ENCODE measurements at regions not wholly inside any gene's neighbourhood (a gene's known extent, or its start where the extent isn't known, plus 50 kb on each side); places are given as distances from the start of the nearest gene placed in this dataset.

DNA sequence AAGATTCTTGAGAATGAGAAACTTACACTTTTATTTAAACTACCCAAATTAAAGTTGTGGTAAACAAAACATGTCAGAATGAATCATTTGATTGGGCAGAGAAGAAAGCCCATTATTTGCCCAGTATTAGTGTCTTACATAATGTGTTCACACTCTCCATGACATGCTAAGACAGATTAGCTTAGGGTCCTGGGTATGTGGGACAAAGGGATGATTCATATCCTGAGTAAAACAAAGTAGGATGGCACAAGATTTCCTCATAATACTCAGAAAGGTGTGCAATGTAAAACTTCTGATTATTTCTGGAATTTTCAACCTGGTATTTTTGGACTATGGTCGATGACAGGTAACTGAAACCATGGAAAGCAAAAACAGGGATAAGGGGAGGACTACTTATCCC, 183.9 kb upstream of the POU5F2 start:
- TF ChIP-seq, protein P1, sequence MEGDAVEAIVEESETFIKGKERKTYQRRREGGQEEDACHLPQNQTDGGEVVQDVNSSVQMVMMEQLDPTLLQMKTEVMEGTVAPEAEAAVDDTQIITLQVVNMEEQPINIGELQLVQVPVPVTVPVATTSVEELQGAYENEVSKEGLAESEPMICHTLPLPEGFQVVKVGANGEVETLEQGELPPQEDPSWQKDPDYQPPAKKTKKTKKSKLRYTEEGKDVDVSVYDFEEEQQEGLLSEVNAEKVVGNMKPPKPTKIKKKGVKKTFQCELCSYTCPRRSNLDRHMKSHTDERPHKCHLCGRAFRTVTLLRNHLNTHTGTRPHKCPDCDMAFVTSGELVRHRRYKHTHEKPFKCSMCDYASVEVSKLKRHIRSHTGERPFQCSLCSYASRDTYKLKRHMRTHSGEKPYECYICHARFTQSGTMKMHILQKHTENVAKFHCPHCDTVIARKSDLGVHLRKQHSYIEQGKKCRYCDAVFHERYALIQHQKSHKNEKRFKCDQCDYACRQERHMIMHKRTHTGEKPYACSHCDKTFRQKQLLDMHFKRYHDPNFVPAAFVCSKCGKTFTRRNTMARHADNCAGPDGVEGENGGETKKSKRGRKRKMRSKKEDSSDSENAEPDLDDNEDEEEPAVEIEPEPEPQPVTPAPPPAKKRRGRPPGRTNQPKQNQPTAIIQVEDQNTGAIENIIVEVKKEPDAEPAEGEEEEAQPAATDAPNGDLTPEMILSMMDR (conservative IDR thresholded peaks at IDR 0.05; ENCODE audit: control insufficient read depth, insufficient read depth, low read depth, low read length): no peak
- H3K4me3 ChIP-seq (ENCODE audit: control insufficient read depth, low read depth, low read length): no peak overlapping the region
- peak; percentile 5 for DNase-seq (ENCODE audit: low read depth)

DNA sequence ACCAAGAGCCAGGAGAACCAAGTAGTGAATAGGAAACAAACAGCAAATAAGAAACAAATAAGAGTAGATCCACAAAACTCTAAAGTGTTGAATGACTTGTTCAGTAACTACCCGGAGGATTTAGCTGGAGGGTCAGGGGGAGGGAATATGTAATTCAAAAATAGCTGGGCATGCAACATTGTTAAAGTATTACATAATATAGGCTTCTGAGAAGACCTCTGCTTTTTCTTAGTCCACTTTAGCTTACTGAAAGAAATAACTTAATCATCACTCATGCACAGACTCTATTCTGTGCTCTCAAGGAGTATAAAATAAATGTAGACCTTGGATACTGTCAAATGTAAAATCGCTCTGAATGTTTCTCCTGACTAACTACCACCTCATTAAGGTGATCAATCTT, 183.2 kb upstream of the POU5F2 start:
- TF ChIP-seq, protein P1 (conservative IDR thresholded peaks at IDR 0.05; ENCODE audit: control insufficient read depth, insufficient read depth, low read depth, low read length): no peak
- no peak for DNase-seq (ENCODE audit: low read depth)

DNA sequence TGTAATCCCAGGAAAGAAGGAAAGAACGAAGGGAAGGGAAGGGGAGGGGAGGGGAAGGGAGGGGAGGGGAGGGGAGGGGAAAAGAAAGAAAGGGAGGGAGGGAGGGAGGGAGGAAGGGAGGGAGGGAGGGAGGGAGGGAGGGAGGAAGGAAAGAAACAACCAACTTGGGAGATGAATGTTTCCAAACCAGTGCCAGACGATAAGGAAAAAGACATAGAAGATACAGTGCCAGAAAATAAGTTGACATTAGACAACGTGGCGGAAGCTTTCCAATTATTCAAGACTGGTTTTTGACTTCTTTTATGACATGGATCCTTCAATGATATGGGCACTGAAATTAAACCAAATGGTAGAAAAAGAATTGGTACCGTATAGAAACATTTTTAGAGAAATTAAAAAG, 181.2 kb upstream of the POU5F2 start:
- DNase-seq (ENCODE audit: low read depth): no peak
- H3K4me3 ChIP-seq (ENCODE audit: control insufficient read depth, low read depth, low read length): no peak overlapping the region
- TF ChIP-seq, protein P1 (conservative IDR thresholded peaks at IDR 0.05; ENCODE audit: control insufficient read depth, insufficient read depth, low read depth, low read length): no peak

More for the DNA sequence above, 183.2 kb upstream of the POU5F2 start:
- H3K4me3 ChIP-seq (ENCODE audit: control insufficient read depth, low read depth, low read length): no peak overlapping the region

DNA sequence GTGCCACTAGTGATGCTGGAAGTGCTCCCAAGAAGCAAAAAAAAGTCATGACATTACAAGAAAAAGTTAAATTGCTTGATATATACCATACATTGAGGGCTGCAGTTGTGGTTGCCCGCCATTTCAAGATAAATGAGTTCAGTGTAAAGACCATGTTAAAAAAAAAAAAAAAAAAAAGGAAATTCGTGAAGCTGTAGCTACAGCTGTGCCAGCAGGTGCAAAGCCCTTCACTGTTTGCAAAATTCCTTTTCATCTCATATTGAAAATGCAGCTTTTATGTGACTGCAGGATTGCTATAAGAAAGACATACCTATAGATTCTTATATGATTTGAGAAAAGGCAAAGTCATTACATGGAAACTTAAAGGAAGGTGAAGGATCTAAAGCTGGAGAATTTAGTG, 179.6 kb upstream of the POU5F2 start:
- DNase-seq (ENCODE audit: low read depth): no peak
- H3K4me3 ChIP-seq (ENCODE audit: control insufficient read depth, low read depth, low read length): no peak overlapping the region
- TF ChIP-seq, protein P1 (conservative IDR thresholded peaks at IDR 0.05; ENCODE audit: control insufficient read depth, insufficient read depth, low read depth, low read length): no peak

DNA sequence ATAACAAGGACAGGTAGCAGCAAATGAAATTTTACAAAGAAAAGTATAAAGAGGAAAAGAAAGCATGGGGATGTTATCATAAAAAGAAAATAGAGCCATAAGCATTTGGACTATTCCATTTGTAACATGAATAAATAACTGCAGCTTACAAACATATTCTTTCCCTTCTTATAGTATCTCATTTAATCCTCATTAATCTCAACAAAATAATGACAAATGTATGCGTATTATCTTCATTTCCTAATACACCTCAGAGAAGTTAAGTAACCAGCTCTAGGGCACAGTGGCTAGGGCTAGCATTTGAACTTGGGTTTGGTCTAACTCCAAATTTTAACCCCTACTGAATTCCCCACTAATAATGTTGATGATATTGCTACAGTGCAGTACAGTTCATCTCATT, 175.5 kb upstream of the POU5F2 start:
- TF ChIP-seq, protein P1 (conservative IDR thresholded peaks at IDR 0.05; ENCODE audit: control insufficient read depth, insufficient read depth, low read depth, low read length): no peak
- DNase-seq (ENCODE audit: low read depth): no peak
- H3K4me3 ChIP-seq (ENCODE audit: control insufficient read depth, low read depth, low read length): no peak overlapping the region

DNA sequence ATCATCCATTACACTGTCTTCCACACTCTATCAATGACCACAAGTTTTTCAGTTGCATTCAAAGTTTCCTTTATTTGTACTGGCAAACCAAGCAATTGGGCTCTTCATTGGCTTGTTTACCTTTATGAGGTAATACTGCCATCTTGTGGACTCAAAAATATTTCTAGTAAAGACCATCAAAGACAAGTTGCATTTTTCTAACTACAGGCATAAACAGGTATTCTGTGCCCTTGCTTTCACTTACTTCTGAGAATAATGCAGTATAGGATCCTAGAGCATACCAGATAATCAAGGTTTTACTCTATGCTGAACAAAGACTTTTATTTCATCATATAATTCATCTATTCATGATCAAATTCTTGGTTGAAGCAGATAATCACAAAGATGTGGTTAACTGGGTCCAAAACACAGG, 173.7 kb upstream of the POU5F2 start:
- peak; percentile 68 for DNase-seq (ENCODE audit: low read depth)
- no peak overlapping the region for H3K4me3 ChIP-seq (ENCODE audit: control insufficient read depth, low read depth, low read length)

More for the DNA sequence above, 173.7 kb upstream of the POU5F2 start:
- TF ChIP-seq, protein P1 (conservative IDR thresholded peaks at IDR 0.05; ENCODE audit: control insufficient read depth, insufficient read depth, low read depth, low read length): peak; percentile 60

All from fibroblast of mammary gland (primary cell).